Stimulated activated effector memory CD8-positive, alpha-beta T cell treated with anti-CD3 and anti-CD28 coated beads, Interleukin-12 subunit alpha, Interleukin-12 subunit beta, amount 100 ng/mL, for 72 hours (primary cell): ENCODE measurements at regions not wholly inside any gene's neighbourhood (a gene's known extent, or its start where the extent isn't known, plus 50 kb on each side); places are given as distances from the start of the nearest gene placed in this dataset.
A peak's percentile ranks its signal among the peaks of the same experiment; 100 is the strongest.

Experiments
- ATAC-seq: fragments of 150-1000 bp; cut with Tn5 transposase; 2 replicates; pipeline ENCODE4 v1.10.0; 2021
- DNase-seq, 2 donors: peaks; one replicate each; pipeline ENCODE4 v3.0.0; 2021 to 2022; ENCODE audit warnings: low spot score in 2 of 2
- H3K27ac Mint-ChIP-seq: one replicate; pipeline ENCODE4 v1.8.0; 2022; ENCODE audit warnings: mild to moderate bottlenecking, mixed read lengths
- H3K36me3 Mint-ChIP-seq: one replicate; pipeline ENCODE4 v1.8.0; 2022; ENCODE audit warnings: mild to moderate bottlenecking, mixed read lengths
- H3K4me1 Mint-ChIP-seq: one replicate; pipeline ENCODE4 v1.8.0; 2022; ENCODE audit warnings: mixed read lengths
- H3K4me3 Mint-ChIP-seq: one replicate; pipeline ENCODE4 v1.8.0; 2022; ENCODE audit warnings: mild to moderate bottlenecking, mixed read lengths
- H3K9me3 Mint-ChIP-seq: one replicate; pipeline ENCODE4 v1.8.0; 2022; ENCODE audit warnings: mixed read lengths

DNA sequence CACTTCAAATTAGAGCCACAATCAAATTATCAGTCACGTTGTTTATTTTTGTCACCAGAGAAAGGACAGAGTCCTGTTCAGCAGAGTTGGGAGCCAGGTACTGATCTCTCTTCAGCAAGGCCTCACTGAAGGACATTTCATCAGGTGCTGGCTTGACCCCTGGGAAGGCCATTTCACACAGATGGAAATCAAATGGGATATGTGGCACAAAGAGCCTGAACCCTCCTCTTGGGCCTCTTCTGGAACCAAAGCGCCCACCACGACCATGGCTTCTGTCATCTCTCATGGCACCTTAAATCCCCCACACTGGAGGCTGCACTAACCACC, 121.5 kb downstream of the PTCSC3 start:
- Mint-ChIP-seq H3K4me1 (no peaks in the 10 kb centered on the region), H3K36me3 (no peaks in the 10 kb centered on the region)
- no peak for ATAC-seq

DNA sequence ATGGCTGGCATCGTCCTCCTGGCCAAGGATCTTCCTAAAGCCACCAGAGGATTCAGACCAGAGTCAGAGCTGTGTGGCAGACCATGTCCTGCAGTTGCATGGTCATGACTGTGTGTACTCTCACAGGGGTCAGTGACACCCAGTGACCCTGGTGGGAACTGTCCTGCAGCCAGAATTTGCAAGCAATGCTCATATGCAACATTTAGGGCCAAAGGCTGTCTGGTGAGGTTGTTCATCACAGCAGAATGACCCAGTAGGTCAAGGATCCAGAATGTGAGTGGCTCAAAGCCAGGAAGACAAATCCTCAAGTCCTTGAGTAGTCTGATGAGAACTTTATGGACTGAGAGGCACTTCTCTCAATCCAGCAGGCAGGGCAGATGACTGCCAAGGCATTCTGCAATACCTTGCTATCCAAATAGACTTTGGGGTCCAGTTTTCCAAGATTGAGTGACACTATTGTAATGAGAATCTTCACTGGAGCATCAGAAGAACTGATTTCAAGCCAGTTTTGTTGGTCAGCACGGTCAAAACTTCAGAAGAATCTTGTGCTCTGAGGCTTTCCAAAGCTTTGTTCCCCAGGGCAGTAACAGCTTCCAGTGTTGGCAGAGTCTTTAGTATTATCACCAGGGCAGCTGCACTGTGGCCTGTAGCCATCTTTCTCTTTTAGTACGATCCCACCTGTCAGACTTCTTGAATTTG, 122.0 kb downstream of the PTCSC3 start:
- Mint-ChIP-seq H3K4me1 (no peaks in the 10 kb centered on the region), H3K9me3 (no peaks in the 10 kb centered on the region), H3K36me3 (no peaks in the 10 kb centered on the region), H3K27ac (no peak overlapping the region), H3K4me3 (no peak overlapping the region)
- ATAC-seq (peak; percentile 21), DNase-seq (no peak)

More for the DNA sequence above, 121.5 kb downstream of the PTCSC3 start:
- no peak overlapping the region for H3K27ac Mint-ChIP-seq
- DNase-seq, result no peak
- no peak overlapping the region for H3K4me3 Mint-ChIP-seq
- H3K9me3 Mint-ChIP-seq, result no peaks in the 10 kb centered on the region

GRCh38 chr14:36052681-36053080, 123.8 kb downstream of the PTCSC3 start:
- H3K4me1 Mint-ChIP-seq, result no peaks in the 10 kb centered on the region
- ATAC-seq (no peak), DNase-seq (no peak)
- no peaks in the 10 kb centered on the region for H3K9me3 Mint-ChIP-seq
- H3K27ac Mint-ChIP-seq, result no peak overlapping the region
- H3K4me3 Mint-ChIP-seq, result no peak overlapping the region
- H3K36me3 Mint-ChIP-seq, result no peaks in the 10 kb centered on the region

- no peak for DNase-seq
- no peak for ATAC-seq
- no peak overlapping the region for H3K4me3 Mint-ChIP-seq
- no peaks in the 10 kb centered on the region for H3K36me3 Mint-ChIP-seq
- no peaks in the 10 kb centered on the region for H3K4me1 Mint-ChIP-seq
- H3K9me3 Mint-ChIP-seq, result no peaks in the 10 kb centered on the region
- H3K27ac Mint-ChIP-seq, result no peak overlapping the region
Measured at GRCh38 chr14:36052063-36052462, 124.5 kb downstream of the PTCSC3 start.

DNA sequence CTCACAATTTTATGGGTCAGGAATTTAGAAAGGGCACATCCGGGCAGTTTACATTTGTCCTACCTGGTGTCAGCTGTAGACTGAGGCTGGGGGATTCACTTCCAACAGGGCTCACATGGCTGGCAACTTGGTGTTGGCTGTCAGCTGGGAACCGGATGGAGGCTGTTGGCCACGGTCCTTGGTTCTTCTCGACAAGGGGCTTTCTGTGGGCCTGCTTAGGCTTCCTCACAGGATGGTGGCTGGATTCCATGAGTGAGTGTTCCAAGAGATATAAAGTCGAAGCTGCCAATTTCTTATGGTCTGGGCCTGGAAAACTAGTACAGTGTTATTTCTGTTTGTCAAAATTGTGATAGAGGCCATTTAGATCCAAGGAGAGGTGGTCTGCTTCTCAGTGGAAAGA, 127.9 kb downstream of the PTCSC3 start:
- no peak overlapping the region for H3K27ac Mint-ChIP-seq
- no peaks in the 10 kb centered on the region for H3K4me1 Mint-ChIP-seq
- DNase-seq (no peak), ATAC-seq (no peak)
- no peaks in the 10 kb centered on the region for H3K36me3 Mint-ChIP-seq
- no peaks in the 10 kb centered on the region for H3K9me3 Mint-ChIP-seq
- H3K4me3 Mint-ChIP-seq, result no peak overlapping the region

- H3K4me1 Mint-ChIP-seq, result no peaks in the 10 kb centered on the region
- no peak overlapping the region for H3K27ac Mint-ChIP-seq
- DNase-seq (no peak), ATAC-seq (no peak)
- no peaks in the 10 kb centered on the region for H3K36me3 Mint-ChIP-seq
- no peaks in the 10 kb centered on the region for H3K9me3 Mint-ChIP-seq
- H3K4me3 Mint-ChIP-seq, result no peak overlapping the region
Measured at GRCh38 chr14:36047912-36048311, 128.6 kb downstream of the PTCSC3 start.

DNA sequence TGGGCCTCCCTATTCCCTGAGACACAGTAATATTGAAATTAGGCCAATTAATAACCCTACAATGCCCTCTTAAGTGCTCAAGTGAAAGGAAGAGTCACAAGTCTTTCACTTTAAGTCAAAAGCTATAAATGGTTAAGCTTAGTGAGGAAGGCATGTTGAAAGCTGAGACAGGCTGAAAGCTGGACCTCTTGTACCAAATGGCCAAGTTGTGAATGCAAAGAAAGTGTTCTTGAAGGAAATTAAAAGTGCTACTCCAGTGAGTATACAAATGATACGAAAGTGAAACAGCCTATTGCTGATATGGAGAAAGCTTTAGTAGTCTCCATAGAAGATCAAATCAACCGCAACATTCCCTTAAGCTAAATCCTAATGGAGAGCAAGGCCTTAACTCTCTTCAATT, 140.8 kb downstream of the PTCSC3 start:
- H3K36me3 Mint-ChIP-seq, result no peaks in the 10 kb centered on the region
- DNase-seq (no peak), ATAC-seq (no peak)
- H3K27ac Mint-ChIP-seq, result no peak overlapping the region
- H3K4me3 Mint-ChIP-seq, result no peak overlapping the region
- H3K9me3 Mint-ChIP-seq, result no peaks in the 10 kb centered on the region
- H3K4me1 Mint-ChIP-seq, result no peaks in the 10 kb centered on the region

DNA sequence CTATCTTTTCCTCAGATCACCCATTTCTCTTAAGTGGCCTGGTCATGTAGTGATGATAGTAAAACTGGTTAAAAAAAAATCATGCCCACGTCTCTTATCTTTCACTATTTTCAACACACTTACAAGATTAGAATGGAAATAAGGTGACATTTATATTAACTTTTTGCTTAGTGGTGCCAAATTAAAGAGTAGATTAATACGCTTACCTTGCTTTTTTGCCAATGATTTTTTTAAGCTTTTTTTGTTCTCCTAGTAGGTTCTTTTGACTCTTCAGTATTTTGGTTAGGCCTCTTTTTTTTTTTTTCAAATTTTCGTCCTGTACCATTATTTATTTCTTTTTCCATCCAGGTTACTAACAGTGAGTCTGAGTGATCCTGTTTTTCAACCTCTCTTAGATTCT, 147.9 kb downstream of the PTCSC3 start:
- no peak for ATAC-seq
- Mint-ChIP-seq H3K4me1 (no peaks in the 10 kb centered on the region), H3K36me3 (no peaks in the 10 kb centered on the region)

GRCh38 chr14:36028218-36028617, 148.3 kb downstream of the PTCSC3 start:
- Mint-ChIP-seq H3K9me3 (no peaks in the 10 kb centered on the region), H3K27ac (no peak overlapping the region)
- DNase-seq, result no peak

More for the DNA sequence above, 147.9 kb downstream of the PTCSC3 start:
- DNase-seq, result no peak
- H3K27ac Mint-ChIP-seq, result no peak overlapping the region
- no peaks in the 10 kb centered on the region for H3K9me3 Mint-ChIP-seq
- H3K4me3 Mint-ChIP-seq, result no peak overlapping the region

GRCh38 chr14:36027354-36027753, 149.2 kb downstream of the PTCSC3 start:
- Mint-ChIP-seq H3K36me3 (no peaks in the 10 kb centered on the region), H3K27ac (no peak overlapping the region)
- no peak for DNase-seq

More at GRCh38 chr14:36028218-36028617, 148.3 kb downstream of the PTCSC3 start:
- Mint-ChIP-seq H3K4me3 (no peak overlapping the region), H3K36me3 (no peaks in the 10 kb centered on the region), H3K4me1 (no peaks in the 10 kb centered on the region)
- ATAC-seq, result no peak

GRCh38 chr14:36022765-36023410, 153.6 kb downstream of the PTCSC3 start:
- Mint-ChIP-seq H3K4me3 (no peak overlapping the region), H3K36me3 (no peaks in the 10 kb centered on the region), H3K4me1 (no peaks in the 10 kb centered on the region), H3K27ac (no peak overlapping the region), H3K9me3 (peaks cover 3% of the 10 kb centered on the region)
- no peak for DNase-seq
- no peak for ATAC-seq

More at GRCh38 chr14:36027354-36027753, 149.2 kb downstream of the PTCSC3 start:
- H3K9me3 Mint-ChIP-seq, result no peaks in the 10 kb centered on the region
- no peaks in the 10 kb centered on the region for H3K4me1 Mint-ChIP-seq
- ATAC-seq, result no peak
- no peak overlapping the region for H3K4me3 Mint-ChIP-seq

GRCh38 chr14:36021591-36022320, 154.8 kb downstream of the PTCSC3 start:
- Mint-ChIP-seq H3K4me3 (no peak overlapping the region), H3K36me3 (no peaks in the 10 kb centered on the region), H3K9me3 (peaks cover 3% of the 10 kb centered on the region), H3K27ac (no peak overlapping the region), H3K4me1 (no peaks in the 10 kb centered on the region)
- DNase-seq (no peak), ATAC-seq (peak; percentile 26)

GRCh38 chr14:36021030-36021422, 155.5 kb downstream of the PTCSC3 start:
- no peak for DNase-seq
- Mint-ChIP-seq H3K4me1 (no peaks in the 10 kb centered on the region), H3K27ac (no peak overlapping the region), H3K36me3 (no peaks in the 10 kb centered on the region), H3K9me3 (peaks cover 3% of the 10 kb centered on the region), H3K4me3 (no peak overlapping the region)
- no peak for ATAC-seq

- no peaks in the 10 kb centered on the region for H3K36me3 Mint-ChIP-seq
Measured at GRCh38 chr14:36020120-36021029, 156.1 kb downstream of the PTCSC3 start.

DNA sequence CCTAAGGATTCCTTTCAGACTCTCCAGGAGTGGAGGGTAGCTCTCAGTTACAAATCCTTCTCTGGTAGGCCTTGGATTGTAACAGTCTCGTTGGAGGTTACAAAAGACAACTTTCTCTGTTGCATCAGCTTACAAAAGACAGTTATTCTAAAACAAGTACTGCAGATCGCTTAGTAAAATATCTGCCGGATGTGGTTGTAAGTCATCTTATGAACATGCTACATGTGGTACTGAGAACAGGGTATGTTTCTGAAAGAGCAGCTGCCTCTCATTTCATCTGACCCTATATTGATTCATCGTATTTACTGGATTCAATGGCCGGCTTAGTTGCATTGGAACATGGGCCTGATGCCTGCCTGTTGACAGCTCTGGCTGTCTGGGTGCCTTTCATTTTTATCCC, 157.4 kb downstream of the PTCSC3 start:
- no peak for DNase-seq
- Mint-ChIP-seq H3K9me3 (peaks cover 3% of the 10 kb centered on the region), H3K36me3 (no peaks in the 10 kb centered on the region), H3K4me3 (no peak overlapping the region), H3K27ac (no peak overlapping the region), H3K4me1 (no peaks in the 10 kb centered on the region)
- ATAC-seq, result peak; percentile 91

More at GRCh38 chr14:36020120-36021029, 156.1 kb downstream of the PTCSC3 start:
- Mint-ChIP-seq H3K4me1 (no peaks in the 10 kb centered on the region), H3K4me3 (no peak overlapping the region), H3K27ac (no peak overlapping the region), H3K9me3 (peaks cover 3% of the 10 kb centered on the region)
- DNase-seq, result no peak
- no peak for ATAC-seq
